Mesodermal cell (in vitro differentiated cells): ENCODE measurements at regions not wholly inside any gene's neighbourhood (a gene's known extent, or its start where the extent isn't known, plus 50 kb on each side); places are given as distances from the start of the nearest gene placed in this dataset.

Experiments
- H3K27ac ChIP-seq: 2 replicates; pipeline ENCODE4 v1.7.0; 2013; ENCODE audit warnings: mild to moderate bottlenecking, low read depth, low read length, moderate library complexity; ENCODE audit not compliant: severe bottlenecking
- H3K36me3 ChIP-seq: 2 replicates; pipeline ENCODE4 v1.7.1; 2013; ENCODE audit warnings: mild to moderate bottlenecking, low read length, moderate library complexity; ENCODE audit not compliant: control insufficient read depth, insufficient read depth
- H3K4me1 ChIP-seq: one replicate; pipeline ENCODE4 v1.7.1; 2013; ENCODE audit warnings: mild to moderate bottlenecking, low read length; ENCODE audit not compliant: insufficient read depth, control insufficient read depth, poor library complexity, severe bottlenecking
- H3K4me3 ChIP-seq: 2 replicates; pipeline ENCODE4 v1.7.0; 2013; ENCODE audit warnings: low read length, control low read depth, mild to moderate bottlenecking; ENCODE audit not compliant: insufficient read depth, poor library complexity, severe bottlenecking; ENCODE audit errors: extremely low read depth
- H3K9me3 ChIP-seq: 2 replicates; pipeline ENCODE4 v1.7.1; 2013; ENCODE audit warnings: mild to moderate bottlenecking, low read length, moderate library complexity; ENCODE audit not compliant: control insufficient read depth
- WGBS, 2 experiments: methylation state at CpG; one replicate each; pipeline ENCODE4 v1.1.5; 2013; ENCODE audit warnings: missing lambda C conversion rate in 2 of 2; ENCODE audit not compliant: insufficient coverage in 2 of 2; 5-methylcytosine and 5-hydroxymethylcytosine counted together

DNA sequence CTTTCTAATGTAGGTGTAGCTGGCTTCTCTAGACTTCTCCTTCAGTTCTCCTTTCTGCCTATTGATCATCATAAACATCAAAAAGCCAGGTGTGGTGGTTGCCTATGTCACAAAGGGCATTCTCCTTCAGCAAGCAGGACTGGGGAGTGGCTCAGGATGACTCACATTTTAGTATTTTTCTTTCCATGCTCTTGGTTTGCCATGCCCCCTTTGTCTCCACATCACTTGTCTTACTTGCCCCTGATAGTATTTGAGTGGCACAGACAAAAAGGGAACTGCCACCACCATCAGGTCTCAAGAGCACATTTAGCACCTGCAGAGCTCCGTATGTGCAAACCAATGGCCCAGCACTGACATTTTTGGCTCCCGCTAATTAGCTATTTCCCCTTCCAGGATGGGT is 698.8 kb downstream of the DHX35 start:
- no peak overlapping the region for H3K4me3 ChIP-seq
- no peak overlapping the region for H3K27ac ChIP-seq
- H3K36me3 ChIP-seq = no peaks in the 10 kb centered on the region
- 86 to 87% methylated on average over 2 of the region's 2 CpGs for WGBS, 2 experiments
- H3K4me1 ChIP-seq = peaks cover 4% of the 10 kb centered on the region
- H3K9me3 ChIP-seq = no peaks in the 10 kb centered on the region

DNA sequence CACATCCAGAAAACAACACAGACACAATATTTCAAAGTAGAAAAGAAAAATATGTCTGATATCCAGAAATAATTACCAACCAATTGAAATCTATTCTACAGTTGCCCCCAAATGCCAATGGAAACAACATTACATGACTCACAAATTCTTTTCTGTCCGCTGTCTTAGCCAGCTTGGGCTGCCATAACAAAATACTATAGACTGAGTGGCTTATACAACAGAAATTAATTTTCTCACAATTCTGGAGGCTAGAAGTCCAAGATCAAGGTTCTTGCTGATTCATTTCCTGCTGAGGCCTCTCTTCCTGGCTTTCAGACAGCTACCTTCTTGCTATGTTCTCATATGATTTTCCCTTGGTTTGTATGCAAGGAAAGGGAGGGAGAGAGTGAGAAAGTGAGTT is 698.1 kb downstream of the DHX35 start:
- no peak overlapping the region for H3K4me3 ChIP-seq
- H3K9me3 ChIP-seq = no peaks in the 10 kb centered on the region
- H3K27ac ChIP-seq = no peak overlapping the region
- H3K36me3 ChIP-seq = no peaks in the 10 kb centered on the region
- peaks cover 4% of the 10 kb centered on the region for H3K4me1 ChIP-seq
- WGBS, 2 experiments = 100% methylated on average over 1 of the region's 1 CpG; no CpG with 5 or more reads in 1 of the 2 experiments

DNA sequence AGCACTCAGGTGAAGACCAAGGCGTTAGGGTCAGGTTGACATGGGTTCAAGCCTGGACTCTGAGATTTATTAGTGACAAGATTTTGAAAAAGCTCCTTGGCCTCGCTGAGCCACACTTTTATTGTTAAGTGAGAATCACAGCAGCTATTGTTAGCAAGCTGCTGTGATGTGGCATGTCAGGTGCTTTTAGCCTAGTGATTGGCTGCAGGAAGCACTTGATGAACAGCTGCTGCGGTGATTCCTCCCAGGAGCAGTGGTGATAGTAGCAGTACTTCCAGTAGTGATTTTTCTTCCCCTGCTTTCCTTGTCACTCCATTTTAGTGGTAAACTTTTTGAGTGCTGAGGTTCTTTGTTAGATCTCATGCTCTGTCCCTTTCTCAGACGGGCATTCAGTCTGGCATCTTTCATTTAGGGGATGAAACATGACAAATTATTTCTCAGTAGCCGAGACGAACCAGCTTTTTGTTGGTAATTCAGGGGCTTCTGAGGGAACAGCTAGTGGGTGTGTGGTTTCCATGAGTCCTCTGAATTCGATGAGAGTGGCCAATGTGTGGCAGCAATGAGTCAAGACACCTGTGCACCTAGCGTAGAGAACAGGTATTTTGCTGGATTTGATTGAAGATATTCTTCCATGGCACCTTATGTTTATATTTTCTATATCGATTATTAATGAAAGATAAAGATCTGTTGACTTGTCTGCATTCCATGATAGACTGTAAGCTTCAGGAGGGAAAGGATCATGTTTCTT is 696.7 kb downstream of the DHX35 start:
- Histone ChIP-seq H3K27ac (no peak overlapping the region), H3K36me3 (no peaks in the 10 kb centered on the region), H3K4me1 (peaks cover 4% of the 10 kb centered on the region), H3K4me3 (no peak overlapping the region), H3K9me3 (no peaks in the 10 kb centered on the region)
- WGBS, 2 experiments = 67 to 77% methylated on average over 6 of the region's 9 CpGs

DNA sequence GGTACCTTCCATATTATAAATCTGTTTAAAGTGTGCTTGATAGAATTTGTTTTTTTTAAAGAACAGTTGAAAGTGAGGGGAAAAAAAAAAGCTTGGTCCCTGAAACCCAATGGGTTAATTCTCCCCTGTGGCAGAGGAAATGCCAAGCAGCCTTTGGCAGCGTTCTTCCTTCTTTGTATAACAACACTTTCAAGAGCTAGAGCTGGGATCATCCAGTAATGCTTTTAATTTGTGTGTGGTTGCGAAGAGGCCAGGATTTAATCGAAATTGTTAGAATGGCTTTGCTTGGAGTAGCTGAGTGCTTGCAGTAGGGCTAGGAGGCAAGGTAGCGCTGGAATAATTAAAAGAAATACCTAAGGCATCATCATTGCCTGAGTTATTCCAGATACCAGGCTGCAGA is 692.0 kb downstream of the DHX35 start:
- Histone ChIP-seq H3K36me3 (no peaks in the 10 kb centered on the region), H3K4me3 (no peak overlapping the region), H3K9me3 (no peaks in the 10 kb centered on the region), H3K27ac (no peak overlapping the region), H3K4me1 (no peaks in the 10 kb centered on the region)
- WGBS, 2 experiments = 79 to 90% methylated on average over 2 of the region's 4 CpGs

DNA sequence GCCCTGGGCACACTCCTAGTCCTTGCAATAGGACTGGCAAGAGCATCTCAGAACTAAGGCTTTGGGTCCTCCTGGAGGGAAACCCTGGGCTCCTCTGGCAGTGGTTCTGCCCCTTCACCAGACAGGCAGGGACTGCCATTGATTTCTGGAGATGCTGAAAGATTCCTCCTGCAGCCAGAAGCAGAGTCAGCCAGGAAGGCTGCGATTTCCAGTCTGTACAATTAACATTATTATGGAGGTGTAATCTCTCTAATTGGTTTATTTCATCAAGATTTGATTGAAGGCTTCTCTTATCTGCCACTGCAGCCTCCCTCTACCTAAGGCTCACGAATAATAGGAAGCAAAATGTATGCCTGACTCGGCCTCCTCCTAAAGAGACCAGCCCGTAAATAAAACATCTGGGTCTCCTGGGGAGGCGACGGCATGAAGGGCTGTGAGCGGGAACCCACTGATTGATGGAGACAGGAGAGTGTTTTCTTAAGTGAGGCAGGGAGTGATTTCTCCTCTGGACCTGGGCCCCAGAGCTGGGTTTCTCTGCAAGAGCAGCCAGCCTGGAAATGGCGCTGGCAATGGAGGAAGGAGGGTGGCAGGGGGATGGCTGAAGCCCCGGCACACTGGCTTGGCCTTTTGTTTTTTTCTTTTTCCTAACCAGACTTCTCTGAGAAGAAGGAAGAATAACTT is 689.6 kb downstream of the DHX35 start:
- no peak overlapping the region for H3K4me3 ChIP-seq
- 73 to 93% methylated on average over 4 to 7 of the region's 9 CpGs for WGBS, 2 experiments
- no peaks in the 10 kb centered on the region for H3K9me3 ChIP-seq
- H3K4me1 ChIP-seq = no peaks in the 10 kb centered on the region
- H3K36me3 ChIP-seq = no peaks in the 10 kb centered on the region
- H3K27ac ChIP-seq = no peak overlapping the region

DNA sequence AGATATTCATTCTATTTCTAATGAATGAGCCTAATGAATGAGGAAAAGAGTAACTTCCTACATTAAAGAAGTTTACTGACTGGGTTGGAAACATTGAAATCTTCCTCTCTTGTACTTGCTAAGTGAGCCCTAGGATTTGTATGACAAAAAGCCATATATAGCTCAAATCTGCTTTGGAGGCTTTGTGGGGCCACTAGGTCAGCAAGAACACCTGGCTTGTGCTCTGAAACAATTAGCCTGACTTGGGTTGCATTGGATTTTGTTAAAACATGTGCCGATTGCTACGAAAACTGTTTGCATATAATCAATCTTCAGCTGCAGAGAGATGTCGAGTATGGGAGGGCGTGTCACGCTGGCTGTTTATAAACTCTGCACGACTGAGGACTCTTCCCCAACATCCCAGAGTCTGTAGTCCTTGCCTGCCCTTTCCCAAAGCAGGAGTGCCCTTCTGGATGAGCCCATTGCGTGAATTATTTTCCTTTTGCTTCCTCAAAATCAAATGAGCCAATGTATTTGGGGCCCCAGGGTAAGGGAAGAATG is 684.8 kb downstream of the DHX35 start:
- Histone ChIP-seq H3K4me3 (no peak overlapping the region), H3K4me1 (no peaks in the 10 kb centered on the region), H3K9me3 (no peaks in the 10 kb centered on the region), H3K36me3 (no peaks in the 10 kb centered on the region), H3K27ac (no peak overlapping the region)
- 91% methylated on average over 5 to 7 of the region's 7 CpGs for WGBS, 2 experiments

DNA sequence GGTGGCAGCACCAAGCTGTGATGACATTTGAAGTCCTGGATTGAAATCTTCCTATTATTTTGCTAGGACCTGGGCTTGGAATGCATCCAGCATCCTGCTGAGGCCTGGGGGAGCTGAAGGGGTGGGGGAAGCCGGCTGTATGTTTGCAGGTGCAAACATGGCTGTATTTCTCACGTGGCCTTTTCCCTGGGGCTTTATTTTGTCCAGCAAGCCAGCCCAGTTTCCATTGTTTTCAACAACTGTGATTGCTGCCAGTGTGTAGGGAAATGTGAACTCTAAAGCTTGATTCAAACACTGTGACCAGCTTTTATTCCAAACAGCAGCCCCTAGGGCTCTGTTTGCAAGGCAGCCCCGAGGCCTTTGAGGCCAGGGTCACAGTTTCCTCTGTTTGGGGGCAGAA is 683.0 kb downstream of the DHX35 start:
- H3K36me3 ChIP-seq = no peaks in the 10 kb centered on the region
- WGBS, 2 experiments = 44 to 92% methylated on average over 2 to 3 of the region's 3 CpGs
- H3K27ac ChIP-seq = no peak overlapping the region
- H3K4me3 ChIP-seq = no peak overlapping the region
- H3K9me3 ChIP-seq = no peaks in the 10 kb centered on the region
- no peaks in the 10 kb centered on the region for H3K4me1 ChIP-seq

DNA sequence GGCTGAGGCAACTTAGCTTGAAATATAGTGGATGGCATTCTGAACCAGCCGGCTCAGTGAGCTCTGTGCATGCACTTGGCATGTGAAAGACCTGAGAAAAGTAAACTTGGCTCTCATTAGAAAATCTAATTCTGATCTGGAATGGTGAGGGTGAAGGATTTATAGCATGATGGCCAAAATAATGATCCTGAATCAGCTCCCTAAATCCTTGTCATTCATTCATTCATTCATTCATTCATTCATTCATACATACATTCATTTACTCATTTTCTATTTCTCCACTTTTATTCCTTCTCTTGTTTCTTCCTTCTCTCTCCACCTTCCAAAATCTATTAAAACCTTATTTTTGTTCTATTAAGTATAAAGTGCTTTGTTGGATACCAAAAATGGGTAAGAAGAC is 681.1 kb downstream of the DHX35 start:
- no peak overlapping the region for H3K4me3 ChIP-seq
- no peak overlapping the region for H3K27ac ChIP-seq
- H3K36me3 ChIP-seq = no peaks in the 10 kb centered on the region
- 85 to 89% methylated on average over 1 of the region's 1 CpG for WGBS, 2 experiments
- no peaks in the 10 kb centered on the region for H3K4me1 ChIP-seq
- H3K9me3 ChIP-seq = no peaks in the 10 kb centered on the region

DNA sequence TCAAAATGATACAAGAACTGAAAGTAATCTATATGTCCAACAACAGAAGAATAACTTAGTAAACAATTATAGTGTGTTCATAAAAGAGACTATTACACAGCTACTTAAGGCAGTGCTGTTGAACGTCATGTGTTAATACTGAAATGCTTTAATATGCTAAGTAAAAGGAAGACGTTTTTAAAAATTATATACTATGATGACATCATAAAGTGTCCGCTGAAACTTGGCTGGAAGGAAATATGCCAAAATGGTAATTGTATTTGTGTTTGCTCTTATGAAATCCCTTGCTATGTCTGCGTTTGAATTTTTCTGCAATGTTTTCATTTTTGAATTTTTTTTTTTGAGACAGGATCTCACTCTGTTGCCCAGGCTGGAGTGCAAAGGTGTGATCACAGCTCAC is 679.3 kb downstream of the DHX35 start:
- WGBS, 2 experiments = 94 to 100% methylated on average over 1 to 3 of the region's 4 CpGs
- Histone ChIP-seq H3K4me3 (no peak overlapping the region), H3K36me3 (no peaks in the 10 kb centered on the region), H3K9me3 (no peaks in the 10 kb centered on the region), H3K27ac (no peak overlapping the region), H3K4me1 (no peaks in the 10 kb centered on the region)

DNA sequence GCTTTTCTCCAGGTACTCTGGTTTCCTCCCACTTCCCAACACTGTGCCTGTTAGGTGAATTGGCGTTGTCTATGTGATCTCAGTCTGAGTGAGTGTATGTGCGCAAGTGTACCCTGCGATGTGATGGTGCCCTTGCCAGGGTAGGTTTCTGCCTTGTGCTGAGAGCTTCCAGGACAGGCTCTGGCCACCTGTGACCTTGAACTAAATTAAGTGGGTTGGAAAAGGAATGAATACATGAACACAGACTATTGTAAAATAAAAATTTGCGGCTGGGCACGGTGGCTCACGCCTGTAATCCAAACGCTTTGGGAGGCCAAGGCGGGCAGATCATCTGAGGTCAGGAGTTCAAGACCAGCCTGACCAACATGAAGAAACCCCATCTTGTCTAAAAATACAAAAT is 678.0 kb downstream of the DHX35 start:
- Histone ChIP-seq H3K36me3 (no peaks in the 10 kb centered on the region), H3K27ac (no peak overlapping the region), H3K4me3 (no peak overlapping the region), H3K4me1 (no peaks in the 10 kb centered on the region), H3K9me3 (no peaks in the 10 kb centered on the region)
- 90 to 92% methylated on average over 6 to 7 of the region's 8 CpGs for WGBS, 2 experiments

DNA sequence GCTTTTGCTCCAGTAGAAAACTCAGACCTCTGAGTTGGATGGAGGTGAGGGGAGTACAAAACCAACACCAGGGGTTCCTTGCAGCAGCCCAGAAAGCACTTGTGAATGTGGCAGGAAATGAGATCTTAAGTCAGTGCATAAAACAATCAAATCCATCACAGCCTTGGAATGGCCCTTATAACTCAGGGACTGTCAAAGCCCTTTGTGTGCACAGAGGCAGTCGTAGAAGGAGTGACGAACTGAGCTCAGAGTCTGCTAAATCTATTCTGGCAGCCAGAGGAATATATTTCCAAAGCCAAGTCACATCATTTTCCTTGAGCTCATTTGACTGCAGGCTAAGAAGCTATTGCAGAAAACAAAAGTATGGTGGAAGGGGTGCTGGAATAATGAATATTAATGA is 676.6 kb downstream of the DHX35 start:
- H3K36me3 ChIP-seq = no peaks in the 10 kb centered on the region
- no peak overlapping the region for H3K4me3 ChIP-seq
- no peaks in the 10 kb centered on the region for H3K4me1 ChIP-seq
- H3K27ac ChIP-seq = no peak overlapping the region
- 78 to 81% methylated on average over 2 of the region's 2 CpGs for WGBS, 2 experiments
- H3K9me3 ChIP-seq = no peaks in the 10 kb centered on the region
